ENCODE measurements at regions not wholly inside any gene's neighbourhood (a gene's known extent, or its start where the extent isn't known, plus 50 kb on each side); places are given as distances from the start of the nearest gene placed in this dataset.

DNA sequence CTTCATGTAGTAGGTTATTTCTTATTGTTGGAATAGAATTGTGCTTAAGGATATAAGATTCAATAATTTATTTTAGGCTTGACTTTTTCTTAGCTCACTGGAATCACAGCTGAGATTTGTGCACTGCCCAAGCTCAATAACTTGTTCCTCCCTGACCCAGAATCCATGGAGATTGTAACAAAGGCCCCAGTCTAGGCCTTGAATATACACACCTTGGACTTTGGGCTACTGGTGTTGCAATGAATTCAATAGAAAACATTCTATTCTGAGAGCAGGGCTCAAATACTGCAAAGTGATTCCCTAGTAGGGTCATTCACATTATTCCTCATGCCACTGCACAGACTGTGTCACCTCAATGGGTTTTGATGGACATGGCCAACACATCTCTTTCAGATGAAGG, 352.4 kb downstream of the GALC start:
- no peaks in the 10 kb centered on the region for H3K9me3 ChIP-seq (ENCODE audit: low read length)

DNA sequence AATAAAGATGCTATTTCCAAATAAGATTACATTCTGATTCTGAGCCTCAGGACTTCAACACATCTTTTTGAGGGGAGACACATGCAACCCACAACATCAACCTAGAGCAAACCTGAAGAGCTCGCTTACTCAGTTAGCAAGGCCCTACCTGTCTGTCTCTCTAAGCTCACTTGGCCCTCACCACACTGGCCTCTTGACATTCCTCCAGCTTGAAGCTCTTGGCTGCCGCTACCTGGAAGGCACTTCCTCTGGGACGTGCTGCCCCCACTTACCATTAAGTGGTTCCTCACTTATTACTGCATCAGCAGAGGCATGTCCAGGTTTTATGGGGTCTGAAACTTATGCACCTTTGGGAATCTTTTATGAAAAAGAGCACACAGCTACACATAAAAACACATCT, 354.8 kb downstream of the GALC start:
- Histone ChIP-seq H2AFZ (ENCODE audit: low read depth, low read length) (no peak overlapping the region), H3K27ac (ENCODE audit: low read length) (no peak overlapping the region), H3K36me3 (ENCODE audit: insufficient read depth, low read length) (no peaks in the 10 kb centered on the region), H3K27me3 (ENCODE audit: insufficient read depth, low read depth, low read length) (no peaks in the 10 kb centered on the region), H3K4me3 (ENCODE audit: low read length) (no peak overlapping the region), H3K9me2 (ENCODE audit: insufficient read depth, low read length) (no peaks in the 10 kb centered on the region), H3K9me3 (ENCODE audit: low read length) (no peaks in the 10 kb centered on the region), H4K20me1 (ENCODE audit: insufficient read depth) (no peaks in the 10 kb centered on the region), H3K4me2 (ENCODE audit: low read length) (no peak overlapping the region), H3K9ac (ENCODE audit: low read length) (no peak overlapping the region), H3F3A (ENCODE audit: insufficient read depth, low read length, poor library complexity, severe bottlenecking) (no peaks in the 10 kb centered on the region), H3K79me2 (replicated peaks; ENCODE audit: insufficient read depth, low read length) (no peaks in the 10 kb centered on the region)
- TF ChIP-seq, protein P1, sequence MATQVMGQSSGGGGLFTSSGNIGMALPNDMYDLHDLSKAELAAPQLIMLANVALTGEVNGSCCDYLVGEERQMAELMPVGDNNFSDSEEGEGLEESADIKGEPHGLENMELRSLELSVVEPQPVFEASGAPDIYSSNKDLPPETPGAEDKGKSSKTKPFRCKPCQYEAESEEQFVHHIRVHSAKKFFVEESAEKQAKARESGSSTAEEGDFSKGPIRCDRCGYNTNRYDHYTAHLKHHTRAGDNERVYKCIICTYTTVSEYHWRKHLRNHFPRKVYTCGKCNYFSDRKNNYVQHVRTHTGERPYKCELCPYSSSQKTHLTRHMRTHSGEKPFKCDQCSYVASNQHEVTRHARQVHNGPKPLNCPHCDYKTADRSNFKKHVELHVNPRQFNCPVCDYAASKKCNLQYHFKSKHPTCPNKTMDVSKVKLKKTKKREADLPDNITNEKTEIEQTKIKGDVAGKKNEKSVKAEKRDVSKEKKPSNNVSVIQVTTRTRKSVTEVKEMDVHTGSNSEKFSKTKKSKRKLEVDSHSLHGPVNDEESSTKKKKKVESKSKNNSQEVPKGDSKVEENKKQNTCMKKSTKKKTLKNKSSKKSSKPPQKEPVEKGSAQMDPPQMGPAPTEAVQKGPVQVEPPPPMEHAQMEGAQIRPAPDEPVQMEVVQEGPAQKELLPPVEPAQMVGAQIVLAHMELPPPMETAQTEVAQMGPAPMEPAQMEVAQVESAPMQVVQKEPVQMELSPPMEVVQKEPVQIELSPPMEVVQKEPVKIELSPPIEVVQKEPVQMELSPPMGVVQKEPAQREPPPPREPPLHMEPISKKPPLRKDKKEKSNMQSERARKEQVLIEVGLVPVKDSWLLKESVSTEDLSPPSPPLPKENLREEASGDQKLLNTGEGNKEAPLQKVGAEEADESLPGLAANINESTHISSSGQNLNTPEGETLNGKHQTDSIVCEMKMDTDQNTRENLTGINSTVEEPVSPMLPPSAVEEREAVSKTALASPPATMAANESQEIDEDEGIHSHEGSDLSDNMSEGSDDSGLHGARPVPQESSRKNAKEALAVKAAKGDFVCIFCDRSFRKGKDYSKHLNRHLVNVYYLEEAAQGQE (IDR thresholded peaks at IDR 0.05; ENCODE audit: borderline replicate concordance): no peak
- TF ChIP-seq EP300 (conservative IDR thresholded peaks at IDR 0.05; ENCODE audit: poor library complexity, severe bottlenecking) (no peak), RAD21 (conservative IDR thresholded peaks at IDR 0.05) (no peak), SMC3 (conservative IDR thresholded peaks at IDR 0.05; ENCODE audit: poor library complexity) (no peak)
- TF ChIP-seq, protein P2, sequence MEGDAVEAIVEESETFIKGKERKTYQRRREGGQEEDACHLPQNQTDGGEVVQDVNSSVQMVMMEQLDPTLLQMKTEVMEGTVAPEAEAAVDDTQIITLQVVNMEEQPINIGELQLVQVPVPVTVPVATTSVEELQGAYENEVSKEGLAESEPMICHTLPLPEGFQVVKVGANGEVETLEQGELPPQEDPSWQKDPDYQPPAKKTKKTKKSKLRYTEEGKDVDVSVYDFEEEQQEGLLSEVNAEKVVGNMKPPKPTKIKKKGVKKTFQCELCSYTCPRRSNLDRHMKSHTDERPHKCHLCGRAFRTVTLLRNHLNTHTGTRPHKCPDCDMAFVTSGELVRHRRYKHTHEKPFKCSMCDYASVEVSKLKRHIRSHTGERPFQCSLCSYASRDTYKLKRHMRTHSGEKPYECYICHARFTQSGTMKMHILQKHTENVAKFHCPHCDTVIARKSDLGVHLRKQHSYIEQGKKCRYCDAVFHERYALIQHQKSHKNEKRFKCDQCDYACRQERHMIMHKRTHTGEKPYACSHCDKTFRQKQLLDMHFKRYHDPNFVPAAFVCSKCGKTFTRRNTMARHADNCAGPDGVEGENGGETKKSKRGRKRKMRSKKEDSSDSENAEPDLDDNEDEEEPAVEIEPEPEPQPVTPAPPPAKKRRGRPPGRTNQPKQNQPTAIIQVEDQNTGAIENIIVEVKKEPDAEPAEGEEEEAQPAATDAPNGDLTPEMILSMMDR (IDR thresholded peaks at IDR 0.05; ENCODE audit: poor library complexity, severe bottlenecking): no peak

More for the DNA sequence above, 352.4 kb downstream of the GALC start:
- H3K4me3 ChIP-seq (ENCODE audit: low read length): no peak overlapping the region
- H3K27ac ChIP-seq (ENCODE audit: low read length): no peak overlapping the region
- no peak overlapping the region for H3K4me2 ChIP-seq (ENCODE audit: low read length)
- TF ChIP-seq POLR2AphosphoS5 (IDR thresholded peaks at IDR 0.05) (no peak), SMC3 (conservative IDR thresholded peaks at IDR 0.05; ENCODE audit: poor library complexity) (no peak), MXI1 (conservative IDR thresholded peaks at IDR 0.05; ENCODE audit: poor library complexity, severe bottlenecking) (no peak), RAD21 (conservative IDR thresholded peaks at IDR 0.05) (no peak), EZH2 (IDR thresholded peaks at IDR 0.05; ENCODE audit: borderline replicate concordance, insufficient read depth, low read length, poor library complexity, severe bottlenecking) (no peak), TAF1 (IDR thresholded peaks at IDR 0.05; ENCODE audit: low read depth) (no peak)
- TF ChIP-seq, protein P2 (IDR thresholded peaks at IDR 0.05; ENCODE audit: poor library complexity, severe bottlenecking): no peak
- TF ChIP-seq, protein P1 (IDR thresholded peaks at IDR 0.05; ENCODE audit: borderline replicate concordance): no peak
- no peaks in the 10 kb centered on the region for H4K20me1 ChIP-seq (ENCODE audit: insufficient read depth)
- no peaks in the 10 kb centered on the region for H3F3A ChIP-seq (ENCODE audit: insufficient read depth, low read length, poor library complexity, severe bottlenecking)
- H3K9me2 ChIP-seq (ENCODE audit: insufficient read depth, low read length): no peaks in the 10 kb centered on the region
- H2AFZ ChIP-seq (ENCODE audit: low read depth, low read length): no peak overlapping the region
- no peaks in the 10 kb centered on the region for H3K27me3 ChIP-seq (ENCODE audit: insufficient read depth, low read depth, low read length)
- no peaks in the 10 kb centered on the region for H3K79me2 ChIP-seq (replicated peaks; ENCODE audit: insufficient read depth, low read length)
- no peaks in the 10 kb centered on the region for H3K36me3 ChIP-seq (ENCODE audit: insufficient read depth, low read length)
- no peak overlapping the region for H3K9ac ChIP-seq (ENCODE audit: low read length)
